Body of pancreas (tissue), 4 donors: ENCODE measurements at regions not wholly inside any gene's neighbourhood (a gene's known extent, or its start where the extent isn't known, plus 50 kb on each side); places are given as distances from the start of the nearest gene placed in this dataset.
A peak's percentile ranks its signal among the peaks of the same experiment; 100 is the strongest.

ENCODE experiments used
- ATAC-seq: fragments of 150-250 bp; one replicate; pipeline ENCODE4 v1.9.1; 2016
- DNase-seq, 4 donors: peaks; one replicate each; pipeline ENCODE4 v3.0.0-alpha.2; 2019
- H3K27ac ChIP-seq, 4 donors: fragments of 200-600 bp; sonication (generic); 1 replicate in 3 of 4; 2 replicates in 1 of 4; pipeline versions ENCODE4 v1.5.1 to v1.6.1; 2016 to 2019; ENCODE audit warnings: mild to moderate bottlenecking in 1 of 4, mixed read lengths in 1 of 4, moderate library complexity in 1 of 4
- H3K27me3 ChIP-seq, 2 donors: fragments of 200-600 bp; sonication (generic); one replicate each; pipeline ENCODE4 v1.6.0; 2016; ENCODE audit warnings: mild to moderate bottlenecking in 1 of 2
- H3K36me3 ChIP-seq, 2 donors: fragments of 200-600 bp; sonication (generic); replicated peaks in 1 of 2; 2 replicates each; pipeline ENCODE4 v1.5.1; 2016; ENCODE audit warnings: low read depth in 2 of 2; ENCODE audit not compliant: insufficient read depth in 1 of 2
- H3K4me1 ChIP-seq: fragments of 200-600 bp; sonication (generic); one replicate; pipeline ENCODE4 v1.6.0; 2016
- H3K4me3 ChIP-seq, 2 donors: fragments of 200-600 bp; sonication (generic); 1 replicate in 1 of 2; 2 replicates in 1 of 2; pipeline ENCODE4 v1.5.1; 2016 to 2019
- H3K9me3 ChIP-seq, 3 donors: fragments of 200-600 bp; sonication (generic); 1 replicate in 2 of 3; 2 replicates in 1 of 3; pipeline ENCODE4 v1.5.1; 2016
- POLR2A ChIP-seq, 3 donors: fragments of 450-650 bp; IDR thresholded peaks; one replicate each; pipeline ENCODE4 v1.6.1; 2016; ENCODE audit warnings: antibody characterized with exemption in 3 of 3, mild to moderate bottlenecking in 2 of 3
- WGBS, 2 donors: methylation state at CpG; one replicate each; pipeline ENCODE4 v1.1.5; 2017; 5-methylcytosine and 5-hydroxymethylcytosine counted together
- intact Hi-C: fragments of 100-400 bp; cut with DNase I; formaldehyde crosslinking; loops from one replicate; pipeline ENCODE4 v1.15.1; 2023
- TF ChIP-seq, protein P1 (sequence below), 7 experiments: fragments of 450-650 bp in 4 of 7; fragments of 200-600 bp in 3 of 7; sonication (generic) in 3 of 7; IDR thresholded peaks; one replicate each; pipeline ENCODE4 v1.5.1; 2016 to 2019; ENCODE audit warnings: antibody characterized with exemption in 7 of 7

DNA sequence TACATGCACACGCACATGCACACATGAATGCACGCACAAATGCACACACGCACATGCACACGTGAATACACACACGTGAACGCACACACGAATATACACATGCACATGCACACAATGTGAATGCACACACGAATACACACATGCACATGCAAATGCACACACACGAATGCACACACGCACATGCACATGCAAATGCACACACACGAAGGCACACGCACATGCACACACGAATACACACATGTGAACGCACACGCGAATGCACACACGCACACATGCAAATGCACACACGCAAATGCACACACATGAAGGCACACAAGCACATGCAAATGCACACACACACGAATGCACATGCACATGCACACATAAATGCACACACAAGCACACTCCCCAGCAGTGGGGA, 68.6 kb upstream of the GPC1 start:
- H3K4me3 ChIP-seq: no peak overlapping the region
- ATAC-seq: no peak
- 82 to 93% methylated on average over 17 to 19 of the region's 19 CpGs for WGBS, 2 donors
- no peaks in the 10 kb centered on the region for H3K9me3 ChIP-seq
- DNase-seq: no peak
- H3K4me1 ChIP-seq: peaks cover 21% of the 10 kb centered on the region
- no peak overlapping the region for H3K27ac ChIP-seq
- intact Hi-C loops: no loop called here
- TF ChIP-seq POLR2A (IDR thresholded peaks at IDR 0.05): no peak
- TF ChIP-seq, protein P1, sequence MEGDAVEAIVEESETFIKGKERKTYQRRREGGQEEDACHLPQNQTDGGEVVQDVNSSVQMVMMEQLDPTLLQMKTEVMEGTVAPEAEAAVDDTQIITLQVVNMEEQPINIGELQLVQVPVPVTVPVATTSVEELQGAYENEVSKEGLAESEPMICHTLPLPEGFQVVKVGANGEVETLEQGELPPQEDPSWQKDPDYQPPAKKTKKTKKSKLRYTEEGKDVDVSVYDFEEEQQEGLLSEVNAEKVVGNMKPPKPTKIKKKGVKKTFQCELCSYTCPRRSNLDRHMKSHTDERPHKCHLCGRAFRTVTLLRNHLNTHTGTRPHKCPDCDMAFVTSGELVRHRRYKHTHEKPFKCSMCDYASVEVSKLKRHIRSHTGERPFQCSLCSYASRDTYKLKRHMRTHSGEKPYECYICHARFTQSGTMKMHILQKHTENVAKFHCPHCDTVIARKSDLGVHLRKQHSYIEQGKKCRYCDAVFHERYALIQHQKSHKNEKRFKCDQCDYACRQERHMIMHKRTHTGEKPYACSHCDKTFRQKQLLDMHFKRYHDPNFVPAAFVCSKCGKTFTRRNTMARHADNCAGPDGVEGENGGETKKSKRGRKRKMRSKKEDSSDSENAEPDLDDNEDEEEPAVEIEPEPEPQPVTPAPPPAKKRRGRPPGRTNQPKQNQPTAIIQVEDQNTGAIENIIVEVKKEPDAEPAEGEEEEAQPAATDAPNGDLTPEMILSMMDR (IDR thresholded peaks at IDR 0.05): no peak
- no peaks in the 10 kb centered on the region for H3K27me3 ChIP-seq
- H3K36me3 ChIP-seq: no peaks in the 10 kb centered on the region

DNA sequence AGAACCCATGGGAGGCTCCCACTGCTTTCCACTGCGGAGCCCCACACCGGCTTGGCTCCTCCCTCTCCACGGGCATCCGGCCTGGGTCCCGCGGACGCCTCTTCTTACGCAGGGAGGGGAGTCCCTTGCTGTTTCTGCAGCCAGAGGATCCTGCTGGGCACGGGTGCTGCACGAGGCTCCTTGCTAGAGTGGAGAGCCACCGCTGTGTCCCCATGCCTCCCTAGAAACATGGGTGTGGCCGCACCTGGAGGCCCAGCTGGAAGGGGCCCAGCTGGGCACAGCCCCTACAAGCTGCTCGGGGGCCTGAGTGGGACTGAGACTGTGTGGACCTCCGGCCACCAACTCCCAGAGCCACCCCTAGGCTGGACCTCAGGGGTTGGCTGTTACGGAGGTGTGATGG, 67.7 kb upstream of the GPC1 start:
- H3K4me3 ChIP-seq: no peak overlapping the region
- H3K36me3 ChIP-seq: no peaks in the 10 kb centered on the region
- H3K9me3 ChIP-seq: no peaks in the 10 kb centered on the region
- peaks cover 21% of the 10 kb centered on the region for H3K4me1 ChIP-seq
- ATAC-seq (no peak), DNase-seq (no peak)
- 95 to 100% methylated on average over 9 to 15 of the region's 15 CpGs for WGBS, 2 donors
- intact Hi-C loops: no loop called here
- no peaks in the 10 kb centered on the region for H3K27me3 ChIP-seq
- TF ChIP-seq, protein P1 (IDR thresholded peaks at IDR 0.05): no peak
- no peak for TF ChIP-seq POLR2A (IDR thresholded peaks at IDR 0.05)
- peak overlapping the region in 1 of 4 donors; percentile 84 for H3K27ac ChIP-seq

DNA sequence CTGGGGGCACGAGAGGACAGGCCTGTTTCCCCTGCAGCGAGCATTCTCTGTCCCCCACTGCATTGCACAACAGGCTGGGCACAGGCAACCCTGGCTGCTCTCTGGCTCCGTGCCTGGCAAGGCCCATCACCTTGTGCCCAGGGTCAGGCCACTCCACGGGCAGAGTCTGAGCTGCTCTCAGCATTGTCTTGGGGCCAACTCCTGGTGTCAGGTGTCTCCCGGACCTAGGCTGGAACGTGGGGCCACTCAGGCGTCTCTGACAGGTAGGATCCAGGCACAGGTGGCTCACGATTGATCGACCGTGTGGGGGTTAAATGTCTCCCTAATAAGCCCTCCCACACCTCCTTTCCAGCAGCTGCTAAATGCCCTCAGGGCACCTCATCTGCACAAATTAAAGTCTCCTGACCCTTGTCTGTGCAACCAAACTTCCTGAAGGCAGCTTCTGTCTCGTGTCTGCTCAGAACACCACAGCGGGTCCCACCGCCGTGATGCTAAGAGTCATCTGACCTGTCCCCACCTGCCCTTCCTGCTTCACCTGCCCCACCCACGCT, 66.6 kb upstream of the GPC1 start:
- no peak overlapping the region for H3K4me3 ChIP-seq
- no peaks in the 10 kb centered on the region for H3K9me3 ChIP-seq
- peak overlapping the region; percentile 48 to 84 (median 70) for H3K27ac ChIP-seq
- TF ChIP-seq, protein P1 (IDR thresholded peaks at IDR 0.05): no peak
- no peak for TF ChIP-seq POLR2A (IDR thresholded peaks at IDR 0.05)
- no peaks in the 10 kb centered on the region for H3K36me3 ChIP-seq
- WGBS, 2 donors: 59 to 78% methylated on average over 9 to 14 of the region's 15 CpGs
- H3K4me1 ChIP-seq: peaks cover 26% of the 10 kb centered on the region
- peak in 3 of 4 donors; percentile 21 to 51 (median 26) for DNase-seq
- no peak for ATAC-seq
- intact Hi-C loops: no loop called here
- H3K27me3 ChIP-seq: no peaks in the 10 kb centered on the region

DNA sequence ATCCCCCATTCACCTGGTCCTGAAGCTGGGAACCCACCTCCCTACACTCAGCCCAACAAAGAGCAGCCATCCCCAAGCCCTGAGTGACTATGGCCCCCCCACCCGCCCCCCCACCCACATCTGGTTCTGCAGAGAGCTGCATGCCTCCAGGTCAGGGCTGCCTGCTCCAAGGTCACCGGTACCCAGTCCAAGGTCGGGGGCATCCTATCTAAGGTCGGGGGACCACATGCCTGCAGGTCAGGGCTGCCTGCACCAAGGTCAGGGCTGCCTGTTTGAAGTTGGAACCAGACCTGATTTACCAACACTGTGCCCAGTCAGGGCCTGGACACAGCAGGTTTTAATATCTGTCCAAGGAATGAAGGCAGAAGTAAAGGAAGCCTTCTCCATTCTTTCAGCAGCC, 66.1 kb upstream of the GPC1 start:
- H3K27me3 ChIP-seq: no peaks in the 10 kb centered on the region
- ATAC-seq (no peak), DNase-seq (no peak)
- no peaks in the 10 kb centered on the region for H3K36me3 ChIP-seq
- intact Hi-C loops: no loop called here
- TF ChIP-seq, protein P1 (IDR thresholded peaks at IDR 0.05): no peak
- TF ChIP-seq POLR2A (IDR thresholded peaks at IDR 0.05): no peak
- H3K27ac ChIP-seq: peak overlapping the region; percentile 62 to 87 (median 80)
- H3K4me3 ChIP-seq: no peak overlapping the region
- WGBS, 2 donors: 40 to 46% methylated on average over 1 to 4 of the region's 4 CpGs
- peaks cover 31% of the 10 kb centered on the region for H3K4me1 ChIP-seq
- H3K9me3 ChIP-seq: no peaks in the 10 kb centered on the region
